CD4-positive, alpha-beta T cell (primary cell): ENCODE measurements at regions not wholly inside any gene's neighbourhood (a gene's known extent, or its start where the extent isn't known, plus 50 kb on each side); places are given as distances from the start of the nearest gene placed in this dataset.

Source experiments
- ATAC-seq: fragments of 200-7000 bp; cut with Tn5 transposase; one replicate; pipeline ENCODE4 v1.10.0; 2022; ENCODE audit warnings: mild to moderate bottlenecking; ENCODE audit not compliant: poor library complexity
- CTCF ChIA-PET: fragments of 350-600 bp; sonication (Branson Sonifier 250); formaldehyde crosslinking; loops from one replicate; lab custom pipeline; 2021; ENCODE audit warnings: antibody characterized with exemption, inconsistent platforms; lab: Charles Lee
- POLR2A ChIA-PET: fragments of 350-600 bp; sonication (Branson Sonifier 250); formaldehyde crosslinking; loops from one replicate; lab custom pipeline; 2021; ENCODE audit warnings: antibody characterized with exemption, inconsistent platforms; lab: Charles Lee
- DNase-seq, 14 experiments: peaks; one replicate each; pipeline ENCODE4 v3.0.0-alpha.2; 2013 to 2020; ENCODE audit warnings: mixed read lengths in 2 of 14
- H3K27ac ChIP-seq, 2 donors: one replicate each; pipeline versions ENCODE4 v1.5.1 to v1.7.0; 2013; ENCODE audit warnings: low read length in 2 of 2, low read depth in 1 of 2, mild to moderate bottlenecking in 1 of 2
- H3K27me3 ChIP-seq, 2 experiments: 1 replicate in 1 of 2; 2 replicates in 1 of 2; pipeline versions ENCODE4 v1.6.1 to v1.7.0; 2013; ENCODE audit warnings: low read length in 2 of 2, control low read depth in 1 of 2, mild to moderate bottlenecking in 1 of 2, moderate library complexity in 1 of 2; ENCODE audit not compliant: insufficient read depth in 2 of 2, control insufficient read depth in 1 of 2
- H3K36me3 ChIP-seq: one replicate; pipeline ENCODE4 v1.6.1; 2013; ENCODE audit warnings: low read length, control low read depth; ENCODE audit not compliant: insufficient read depth
- H3K4me1 ChIP-seq: one replicate; pipeline ENCODE4 v1.6.1; 2013; ENCODE audit warnings: low read length, control low read depth; ENCODE audit not compliant: insufficient read depth
- H3K4me3 ChIP-seq: one replicate; pipeline ENCODE4 v1.5.1; 2013; ENCODE audit warnings: mild to moderate bottlenecking, low read length, moderate library complexity
- H3K9me3 ChIP-seq, 2 experiments: 1 replicate in 1 of 2; 2 replicates in 1 of 2; pipeline versions ENCODE4 v1.6.1 to v1.7.0; 2013; ENCODE audit warnings: low read length in 2 of 2, mild to moderate bottlenecking in 2 of 2, control low read depth in 1 of 2, moderate library complexity in 1 of 2; ENCODE audit not compliant: control insufficient read depth in 1 of 2, insufficient read depth in 1 of 2
- H3K27ac Mint-ChIP-seq: one replicate; pipeline ENCODE4 v1.8.0; 2020; ENCODE audit warnings: mixed read lengths
- H3K27me3 Mint-ChIP-seq: one replicate; pipeline ENCODE4 v1.8.0; 2021; ENCODE audit warnings: mixed read lengths
- H3K36me3 Mint-ChIP-seq: one replicate; pipeline ENCODE4 v1.8.0; 2021; ENCODE audit warnings: low read depth, mixed read lengths
- H3K4me1 Mint-ChIP-seq: one replicate; pipeline ENCODE4 v1.8.0; 2021; ENCODE audit warnings: low read depth, mixed read lengths
- H3K4me3 Mint-ChIP-seq: one replicate; pipeline ENCODE4 v1.8.0; 2020; ENCODE audit warnings: mild to moderate bottlenecking, mixed read lengths
- H3K9me3 Mint-ChIP-seq: one replicate; pipeline ENCODE4 v1.8.0; 2020; ENCODE audit warnings: mixed read lengths
- CTCF ChIP-seq: fragments of 200-600 bp; IDR thresholded peaks from one replicate; pipeline ENCODE4 v1.8.0; 2022; ENCODE audit warnings: antibody characterized with exemption, mild to moderate bottlenecking
- intact Hi-C, 2 experiments: fragments of 100-400 bp; cut with DNase I in 1 of 2; cut with micrococcal nuclease in 1 of 2; formaldehyde crosslinking; loops; one replicate each; pipeline versions ENCODE4 v1.15.1 to v1.9.0; 2023 to 2025; cut with DNase I, micrococcal nuclease

DNA sequence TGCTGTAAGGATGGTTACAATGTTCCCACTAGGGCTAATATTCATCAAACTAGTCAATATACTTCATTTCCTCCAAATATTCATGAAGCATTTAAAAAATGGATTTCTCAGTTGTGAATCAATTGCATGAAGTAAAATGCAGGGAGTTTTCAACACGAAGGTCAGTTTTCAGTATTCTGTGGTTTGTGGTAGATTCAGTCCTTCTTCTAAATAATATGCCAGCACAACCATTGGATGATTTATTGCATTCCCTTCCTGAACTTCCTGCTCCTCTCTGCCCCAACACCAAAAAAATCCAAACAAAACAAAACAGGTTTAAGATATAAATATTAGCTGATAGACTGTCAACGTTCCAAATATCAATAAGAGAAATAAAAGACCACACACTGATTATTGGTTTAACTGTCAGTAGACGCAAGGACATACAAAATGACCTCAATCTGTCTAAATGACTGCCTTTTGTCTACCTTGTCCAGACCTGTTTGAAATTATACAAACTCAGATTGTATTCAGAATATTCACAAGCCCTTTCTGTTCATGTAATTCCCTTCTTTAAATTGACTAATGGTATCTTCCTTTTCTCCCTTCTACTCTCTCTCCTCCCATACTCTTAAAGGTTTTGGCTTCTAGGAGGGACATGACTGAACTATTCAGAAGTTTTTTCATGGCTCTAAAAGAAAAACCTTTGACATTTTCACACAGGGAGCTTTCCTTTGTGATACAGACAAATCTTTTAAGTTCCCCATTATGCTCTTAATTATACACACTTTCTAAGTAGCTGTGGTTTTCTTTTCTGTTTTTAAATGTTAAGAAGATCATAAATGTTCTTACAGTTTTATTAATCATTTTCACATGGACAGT lies 92.6 kb upstream of the STT3B start:
- H3K36me3 Mint-ChIP-seq, result no peaks in the 10 kb centered on the region
- no peak overlapping the region for H3K27ac Mint-ChIP-seq
- Histone ChIP-seq H3K36me3 (no peaks in the 10 kb centered on the region), H3K4me1 (no peaks in the 10 kb centered on the region), H3K27ac (no peak overlapping the region), H3K9me3 (peaks cover 0 to 16% of the 10 kb centered on the region in 2 experiments), H3K27me3 (no peaks in the 10 kb centered on the region), H3K4me3 (no peak overlapping the region)
- ChIA-PET CTCF (interaction anchor here (0.6 kb wide), 1 partner anchor 455 kb away, joined by 3 read pairs; no protein-coding TSS in a partner anchor), POLR2A (interaction anchor here (1.0 kb wide), 1 partner anchor 93 kb away, joined by 3 read pairs; the partner anchor contains the start of gene STT3B)
- ATAC-seq (no peak), DNase-seq (no peak)
- H3K27me3 Mint-ChIP-seq, result no peaks in the 10 kb centered on the region
- no peak for TF ChIP-seq CTCF
- H3K4me1 Mint-ChIP-seq, result peaks cover 19% of the 10 kb centered on the region
- H3K9me3 Mint-ChIP-seq, result peaks cover 8% of the 10 kb centered on the region
- intact Hi-C loops, result no loop called here
- no peak overlapping the region for H3K4me3 Mint-ChIP-seq

DNA sequence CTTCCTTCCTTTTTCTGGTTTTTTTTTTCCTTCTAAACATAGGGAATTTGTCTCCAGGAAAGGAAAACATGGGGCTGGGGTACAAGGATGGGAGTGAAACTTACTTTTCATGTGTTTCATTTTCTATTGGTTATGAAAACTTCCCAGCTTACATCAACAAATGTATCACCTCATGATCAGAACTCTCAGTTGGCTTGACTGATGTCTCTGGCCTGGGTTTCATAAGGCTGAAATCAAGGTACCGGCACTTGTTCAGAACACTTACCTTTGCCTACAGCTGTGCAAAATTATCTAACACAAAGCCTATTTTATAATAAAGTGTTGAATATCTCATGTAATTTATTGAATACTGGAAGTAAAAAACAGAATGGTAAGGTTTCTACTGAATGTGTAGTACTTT lies 91.8 kb upstream of the STT3B start:
- Histone ChIP-seq H3K27me3 (no peaks in the 10 kb centered on the region), H3K9me3 (peaks cover 0 to 16% of the 10 kb centered on the region in 2 experiments), H3K27ac (no peak overlapping the region), H3K4me3 (no peak overlapping the region), H3K4me1 (no peaks in the 10 kb centered on the region), H3K36me3 (no peaks in the 10 kb centered on the region)
- DNase-seq (no peak), ATAC-seq (no peak)
- intact Hi-C loops, result no loop called here
- CTCF ChIA-PET, result no interaction called here
- H3K36me3 Mint-ChIP-seq, result no peaks in the 10 kb centered on the region
- peaks cover 8% of the 10 kb centered on the region for H3K9me3 Mint-ChIP-seq
- TF ChIP-seq CTCF, result no peak
- POLR2A ChIA-PET, result no interaction called here
- no peak overlapping the region for H3K27ac Mint-ChIP-seq
- H3K27me3 Mint-ChIP-seq, result no peaks in the 10 kb centered on the region
- H3K4me1 Mint-ChIP-seq, result peaks cover 19% of the 10 kb centered on the region
- no peak overlapping the region for H3K4me3 Mint-ChIP-seq

DNA sequence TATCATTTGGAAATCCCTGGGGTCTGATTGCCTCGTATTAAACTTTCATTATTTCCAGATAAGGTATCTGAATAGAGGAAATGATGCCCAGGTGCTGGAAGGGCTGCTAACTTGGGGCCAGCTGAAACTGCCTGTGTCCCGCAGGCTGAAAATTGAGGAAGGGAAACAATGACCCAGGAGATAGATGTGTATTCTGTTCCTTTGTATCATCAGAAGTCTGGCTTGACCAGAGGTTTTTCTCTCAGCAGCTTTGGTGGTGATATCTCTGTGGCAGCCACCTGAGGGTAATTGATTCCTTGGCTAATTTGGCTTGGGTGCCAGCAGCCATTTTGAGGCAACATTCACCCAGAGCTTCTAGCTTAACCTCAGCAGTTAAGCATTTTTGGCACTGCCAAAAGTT lies 90.0 kb upstream of the STT3B start:
- H3K4me1 Mint-ChIP-seq, result peaks cover 19% of the 10 kb centered on the region
- DNase-seq (no peak), ATAC-seq (no peak)
- Histone ChIP-seq H3K4me3 (no peak overlapping the region), H3K9me3 (peaks cover 0 to 2% of the 10 kb centered on the region in 2 experiments), H3K4me1 (no peaks in the 10 kb centered on the region), H3K27ac (no peak overlapping the region), H3K27me3 (no peaks in the 10 kb centered on the region), H3K36me3 (no peaks in the 10 kb centered on the region)
- H3K36me3 Mint-ChIP-seq, result no peaks in the 10 kb centered on the region
- H3K27me3 Mint-ChIP-seq, result no peaks in the 10 kb centered on the region
- ChIA-PET POLR2A (interaction anchor here (1.3 kb wide), 1 partner anchor 127 kb away, joined by 3 read pairs; no protein-coding TSS in a partner anchor), CTCF (no interaction called here)
- H3K27ac Mint-ChIP-seq, result no peak overlapping the region
- no peak for TF ChIP-seq CTCF
- H3K4me3 Mint-ChIP-seq, result no peak overlapping the region
- H3K9me3 Mint-ChIP-seq, result peaks cover 2% of the 10 kb centered on the region
- intact Hi-C loops, result no loop called here
